Breast epithelium (tissue), 4 donors: ENCODE measurements at regions not wholly inside any gene's neighbourhood (a gene's known extent, or its start where the extent isn't known, plus 50 kb on each side); places are given as distances from the start of the nearest gene placed in this dataset.

Source experiments
- DNase-seq, 2 donors: peaks; one replicate each; pipeline ENCODE4 v3.0.0-alpha.2; 2019; ENCODE audit warnings: low spot score in 2 of 2
- H3K27ac ChIP-seq, 2 donors: fragments of 200-600 bp; sonication (generic) in 1 of 2; one replicate each; pipeline ENCODE4 v1.5.1; 2016 to 2019; ENCODE audit warnings: mild to moderate bottlenecking in 1 of 2
- H3K27me3 ChIP-seq, 2 donors: fragments of 200-600 bp; sonication (generic) in 1 of 2; one replicate each; pipeline versions ENCODE4 v1.5.1 to v1.6.0; 2017 to 2019; ENCODE audit warnings: control low read depth in 1 of 2, mild to moderate bottlenecking in 1 of 2
- H3K36me3 ChIP-seq: fragments of 200-600 bp; one replicate; pipeline ENCODE4 v1.5.1; 2019
- H3K4me1 ChIP-seq, 2 donors: fragments of 200-600 bp; sonication (generic); one replicate each; pipeline ENCODE4 v1.5.1; 2016 to 2019; ENCODE audit warnings: control low read depth in 1 of 2
- H3K4me3 ChIP-seq, 3 donors: fragments of 200-600 bp; sonication (generic); 1 replicate in 2 of 3; 2 replicates in 1 of 3; pipeline ENCODE4 v1.5.1; 2016 to 2019; ENCODE audit warnings: mild to moderate bottlenecking in 3 of 3, moderate library complexity in 2 of 3
- H3K9me3 ChIP-seq, 2 donors: fragments of 200-600 bp; sonication (generic) in 1 of 2; one replicate each; pipeline ENCODE4 v1.5.1; 2016 to 2019; ENCODE audit warnings: control low read depth in 1 of 2
- CTCF ChIP-seq, 3 donors: fragments of 450-650 bp; IDR thresholded peaks; one replicate each; pipeline ENCODE4 v1.5.1; 2016 to 2017; ENCODE audit warnings: antibody characterized with exemption in 3 of 3, mild to moderate bottlenecking in 3 of 3, moderate library complexity in 3 of 3
- POLR2A ChIP-seq: fragments of 450-650 bp; IDR thresholded peaks from one replicate; pipeline ENCODE4 v1.6.1; 2016; ENCODE audit warnings: antibody characterized with exemption, mild to moderate bottlenecking, moderate library complexity
- POLR2AphosphoS5 ChIP-seq, 3 donors: sonication (generic); formaldehyde crosslinking; IDR thresholded peaks; one replicate each; pipeline ENCODE4 v1.6.1; 2017; ENCODE audit warnings: antibody characterized with exemption in 3 of 3
- intact Hi-C: fragments of 100-400 bp; cut with DNase I; formaldehyde crosslinking; loops from one replicate; pipeline ENCODE4 v1.15.1; 2023; ENCODE audit warnings: low total_unique reads

- intact Hi-C loops, result no loop called here
- no peak for DNase-seq
- Histone ChIP-seq H3K27me3 (no peaks in the 10 kb centered on the region), H3K4me1 (no peaks in the 10 kb centered on the region), H3K4me3 (no peak overlapping the region), H3K27ac (peak overlapping the region in 1 of 2 donors; percentile 28), H3K36me3 (no peaks in the 10 kb centered on the region), H3K9me3 (no peaks in the 10 kb centered on the region)
- TF ChIP-seq CTCF (IDR thresholded peaks at IDR 0.05), result no peak
- no peak for TF ChIP-seq POLR2AphosphoS5 (IDR thresholded peaks at IDR 0.05)
- no peak for TF ChIP-seq POLR2A
These were observed 253.2 kb upstream of the COL3A1 start for GRCh38 chr2:188720811-188721605.

DNA sequence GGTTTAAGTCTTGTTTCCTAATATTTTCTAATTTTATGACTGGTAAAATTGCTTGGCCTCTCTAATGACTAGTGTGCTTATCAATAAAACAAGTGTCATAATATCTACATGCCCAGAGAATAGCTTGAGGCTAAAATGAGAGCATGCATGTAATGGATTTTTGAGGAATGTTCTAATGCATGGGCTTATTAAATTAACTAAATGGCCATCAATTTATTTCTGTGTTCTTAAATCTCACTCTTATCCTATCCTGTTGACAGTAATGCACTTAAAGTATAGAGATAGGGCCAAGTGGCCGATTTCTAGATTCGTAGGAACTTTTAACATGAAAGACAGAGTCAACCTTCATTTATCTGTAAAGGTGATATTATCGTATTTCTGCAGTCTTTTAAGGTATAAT lies 252.4 kb upstream of the COL3A1 start:
- Histone ChIP-seq H3K4me3 (no peak overlapping the region), H3K36me3 (no peaks in the 10 kb centered on the region), H3K4me1 (no peaks in the 10 kb centered on the region), H3K27me3 (no peaks in the 10 kb centered on the region), H3K27ac (no peak overlapping the region), H3K9me3 (no peaks in the 10 kb centered on the region)
- TF ChIP-seq POLR2A, result no peak
- TF ChIP-seq CTCF (IDR thresholded peaks at IDR 0.05), result no peak
- intact Hi-C loops, result no loop called here
- no peak for DNase-seq

- intact Hi-C loops, result no loop called here
- TF ChIP-seq POLR2AphosphoS5 (IDR thresholded peaks at IDR 0.05) (no peak), CTCF (IDR thresholded peaks at IDR 0.05) (no peak), POLR2A (no peak)
These were observed 248.3 kb upstream of the COL3A1 start for GRCh38 chr2:188725746-188726360.

GRCh38 chr2:188726626-188727247 lies 247.4 kb upstream of the COL3A1 start:
- no peaks in the 10 kb centered on the region for H3K36me3 ChIP-seq
- DNase-seq, result no peak

More at GRCh38 chr2:188725746-188726360, 248.3 kb upstream of the COL3A1 start:
- Histone ChIP-seq H3K27ac (no peak overlapping the region), H3K27me3 (no peaks in the 10 kb centered on the region), H3K9me3 (no peaks in the 10 kb centered on the region), H3K4me1 (no peaks in the 10 kb centered on the region), H3K36me3 (no peaks in the 10 kb centered on the region), H3K4me3 (no peak overlapping the region)
- DNase-seq, result no peak

More at GRCh38 chr2:188726626-188727247, 247.4 kb upstream of the COL3A1 start:
- Histone ChIP-seq H3K9me3 (no peaks in the 10 kb centered on the region), H3K4me3 (no peak overlapping the region), H3K27ac (no peak overlapping the region), H3K27me3 (no peaks in the 10 kb centered on the region), H3K4me1 (no peaks in the 10 kb centered on the region)
- TF ChIP-seq CTCF (IDR thresholded peaks at IDR 0.05) (no peak), POLR2A (no peak)
- intact Hi-C loops, result no loop called here
